ENCODE measurements at regions not wholly inside any gene's neighbourhood (a gene's known extent, or its start where the extent isn't known, plus 50 kb on each side); places are given as distances from the start of the nearest gene placed in this dataset.

- H4K20me1 ChIP-seq (ENCODE audit: insufficient read depth, low read length), result no peaks in the 10 kb centered on the region
- H3K79me2 ChIP-seq (ENCODE audit: insufficient read depth, low read length), result no peaks in the 10 kb centered on the region
- TF ChIP-seq EZH2 (IDR thresholded peaks at IDR 0.05; ENCODE audit: borderline replicate concordance, low read length), result no peak
- no peak for TF ChIP-seq CTCF (IDR thresholded peaks at IDR 0.05; ENCODE audit: low read length)
- H3K27me3 ChIP-seq (ENCODE audit: insufficient read depth, low read length), result no peaks in the 10 kb centered on the region
- H3K4me1 ChIP-seq (ENCODE audit: insufficient read depth, low read length, severe bottlenecking), result no peaks in the 10 kb centered on the region
- no peak overlapping the region for H3K4me3 ChIP-seq (ENCODE audit: low read depth, low read length, poor library complexity, severe bottlenecking)
- H3K4me2 ChIP-seq (ENCODE audit: low read length), result no peak overlapping the region
- H3K27ac ChIP-seq (ENCODE audit: low read depth, low read length, poor library complexity, severe bottlenecking), result no peak overlapping the region
- H3K9me2 ChIP-seq (ENCODE audit: low read depth, low read length), result no peaks in the 10 kb centered on the region
- no peaks in the 10 kb centered on the region for H3K36me3 ChIP-seq (ENCODE audit: insufficient read depth, low read length)
- no peak overlapping the region for H2AFZ ChIP-seq (ENCODE audit: low read length)
- no peak overlapping the region for H3K9ac ChIP-seq (ENCODE audit: low read length)
- no peaks in the 10 kb centered on the region for H3F3A ChIP-seq (ENCODE audit: insufficient read depth, low read length)
- H3K9me3 ChIP-seq (ENCODE audit: low read length), result no peaks in the 10 kb centered on the region
Observed at GRCh38 chr22:27204817-27205216, 547.4 kb downstream of the MIAT start.

- no peak overlapping the region for H3K4me2 ChIP-seq (ENCODE audit: low read length)
Observed at GRCh38 chr22:27205492-27206373, 548.3 kb downstream of the MIAT start.

GRCh38 chr22:27206374-27207133 is 549.2 kb downstream of the MIAT start:
- H4K20me1 ChIP-seq (ENCODE audit: insufficient read depth, low read length), result no peaks in the 10 kb centered on the region
- no peaks in the 10 kb centered on the region for H3K9me2 ChIP-seq (ENCODE audit: low read depth, low read length)
- no peak overlapping the region for H3K9ac ChIP-seq (ENCODE audit: low read length)
- no peaks in the 10 kb centered on the region for H3K36me3 ChIP-seq (ENCODE audit: insufficient read depth, low read length)
- H3F3A ChIP-seq (ENCODE audit: insufficient read depth, low read length), result no peaks in the 10 kb centered on the region
- no peaks in the 10 kb centered on the region for H3K9me3 ChIP-seq (ENCODE audit: low read length)
- H3K27me3 ChIP-seq (ENCODE audit: insufficient read depth, low read length), result no peaks in the 10 kb centered on the region
- no peaks in the 10 kb centered on the region for H3K79me2 ChIP-seq (ENCODE audit: insufficient read depth, low read length)
- no peak overlapping the region for H3K4me2 ChIP-seq (ENCODE audit: low read length)
- H3K4me3 ChIP-seq (ENCODE audit: low read depth, low read length, poor library complexity, severe bottlenecking), result no peak overlapping the region
- TF ChIP-seq EZH2 (IDR thresholded peaks at IDR 0.05; ENCODE audit: borderline replicate concordance, low read length), result no peak
- TF ChIP-seq CTCF (IDR thresholded peaks at IDR 0.05; ENCODE audit: low read length), result no peak
- no peak overlapping the region for H2AFZ ChIP-seq (ENCODE audit: low read length)
- H3K27ac ChIP-seq (ENCODE audit: low read depth, low read length, poor library complexity, severe bottlenecking), result no peak overlapping the region
- H3K4me1 ChIP-seq (ENCODE audit: insufficient read depth, low read length, severe bottlenecking), result no peaks in the 10 kb centered on the region

More at GRCh38 chr22:27205492-27206373, 548.3 kb downstream of the MIAT start:
- no peaks in the 10 kb centered on the region for H3K9me2 ChIP-seq (ENCODE audit: low read depth, low read length)
- no peaks in the 10 kb centered on the region for H3K4me1 ChIP-seq (ENCODE audit: insufficient read depth, low read length, severe bottlenecking)
- no peak overlapping the region for H3K4me3 ChIP-seq (ENCODE audit: low read depth, low read length, poor library complexity, severe bottlenecking)
- no peak for TF ChIP-seq EZH2 (IDR thresholded peaks at IDR 0.05; ENCODE audit: borderline replicate concordance, low read length)
- TF ChIP-seq CTCF (IDR thresholded peaks at IDR 0.05; ENCODE audit: low read length), result no peak
- H3F3A ChIP-seq (ENCODE audit: insufficient read depth, low read length), result no peaks in the 10 kb centered on the region
- H4K20me1 ChIP-seq (ENCODE audit: insufficient read depth, low read length), result no peaks in the 10 kb centered on the region
- no peak overlapping the region for H2AFZ ChIP-seq (ENCODE audit: low read length)
- H3K9me3 ChIP-seq (ENCODE audit: low read length), result no peaks in the 10 kb centered on the region
- no peak overlapping the region for H3K27ac ChIP-seq (ENCODE audit: low read depth, low read length, poor library complexity, severe bottlenecking)
- H3K79me2 ChIP-seq (ENCODE audit: insufficient read depth, low read length), result no peaks in the 10 kb centered on the region
- H3K27me3 ChIP-seq (ENCODE audit: insufficient read depth, low read length), result no peaks in the 10 kb centered on the region
- H3K36me3 ChIP-seq (ENCODE audit: insufficient read depth, low read length), result no peaks in the 10 kb centered on the region
- H3K9ac ChIP-seq (ENCODE audit: low read length), result no peak overlapping the region

Measured in OCI-LY1 (cell line).